H1 (cell line): ENCODE measurements at regions not wholly inside any gene's neighbourhood (a gene's known extent, or its start where the extent isn't known, plus 50 kb on each side); places are given as distances from the start of the nearest gene placed in this dataset.

Experiments used
- CTCF ChIA-PET: fragments of 300-600 bp; sonication (Branson Sonifier 250); formaldehyde crosslinking; loops from one replicate; lab custom pipeline; 2021; ENCODE audit not compliant: partially characterized antibody; lab: Charles Lee
- POLR2A ChIA-PET: fragments of 300-600 bp; sonication (Branson Sonifier 250); formaldehyde crosslinking; loops from one replicate; lab custom pipeline; 2021; ENCODE audit warnings: inconsistent platforms; ENCODE audit not compliant: partially characterized antibody; lab: Charles Lee
- DNase-seq, 2 experiments: peaks; one replicate each; pipeline versions ENCODE4 v3.0.0 to v3.0.0-alpha.2; 2010 to 2022; ENCODE audit warnings: low spot score in 2 of 2, low read depth in 1 of 2, mixed read lengths in 1 of 2
- FAIRE-seq: peaks from 2 replicates; lab custom pipeline; 2011; peaks lifted over from hg19 to GRCh38; lab: Jason Lieb, UNC
- H2AFZ ChIP-seq: 2 replicates; pipeline ENCODE4 v1.8.1; 2012; ENCODE audit warnings: low read length, inconsistent platforms
- H2AK5ac ChIP-seq: 2 replicates; pipeline ENCODE4 v1.6.1; 2013; ENCODE audit warnings: low read depth, low read length
- H2BK120ac ChIP-seq: replicated peaks from 2 replicates; pipeline ENCODE3; 2013; ENCODE audit warnings: low read depth, low read length, inconsistent platforms
- H2BK12ac ChIP-seq: 2 replicates; pipeline ENCODE4 v1.6.1; 2013; ENCODE audit warnings: low read depth, low read length
- H2BK15ac ChIP-seq: 2 replicates; pipeline ENCODE4 v1.6.1; 2013; ENCODE audit warnings: low read length
- H2BK20ac ChIP-seq: 2 replicates; pipeline ENCODE4 v1.6.1; 2013; ENCODE audit warnings: low read length
- H2BK5ac ChIP-seq: 2 replicates; pipeline ENCODE4 v1.6.1; 2013; ENCODE audit warnings: low read depth, low read length
- H3K14ac ChIP-seq: 2 replicates; pipeline ENCODE4 v1.6.1; 2013; ENCODE audit warnings: inconsistent platforms; ENCODE audit not compliant: insufficient read length
- H3K18ac ChIP-seq: 2 replicates; pipeline ENCODE4 v1.6.1; 2013; ENCODE audit warnings: low read length; ENCODE audit errors: extremely low read depth
- H3K23ac ChIP-seq: 2 replicates; pipeline ENCODE4 v1.6.1; 2013; ENCODE audit warnings: inconsistent platforms; ENCODE audit not compliant: insufficient read length
- H3K23me2 ChIP-seq: 2 replicates; pipeline ENCODE4 v1.6.1; 2013; ENCODE audit warnings: low read depth, low read length
- H3K27ac ChIP-seq: 2 replicates; pipeline ENCODE4 v1.6.1; 2011; ENCODE audit warnings: low read depth, low read length, inconsistent platforms
- H3K27me3 ChIP-seq, 4 experiments: replicated peaks in 1 of 4; 1 replicate in 1 of 4; 2 replicates in 3 of 4; pipeline versions ENCODE4 v1.6.1 to v1.8.1; 2011 to 2013; ENCODE audit warnings: low read length in 3 of 4, mild to moderate bottlenecking in 3 of 4, inconsistent platforms in 2 of 4, mixed read lengths in 2 of 4, moderate library complexity in 1 of 4; ENCODE audit not compliant: control insufficient read depth in 3 of 4, insufficient read depth in 3 of 4; ENCODE audit errors: extremely low read depth in 1 of 4
- H3K36me3 ChIP-seq, 4 experiments: 2 replicates each; pipeline versions ENCODE4 v1.6.1 to v1.8.1; 2011 to 2013; ENCODE audit warnings: mild to moderate bottlenecking in 4 of 4, low read length in 3 of 4, moderate library complexity in 2 of 4, control low read depth in 1 of 4, inconsistent platforms in 1 of 4; ENCODE audit not compliant: insufficient read depth in 4 of 4, control insufficient read depth in 2 of 4
- H3K4ac ChIP-seq: replicated peaks from 2 replicates; pipeline ENCODE3; 2013; ENCODE audit warnings: low read length, low read depth, mixed read lengths, inconsistent platforms; ENCODE audit not compliant: insufficient read length
- H3K4me1 ChIP-seq, 4 experiments: replicated peaks in 1 of 4; 1 replicate in 1 of 4; 2 replicates in 3 of 4; pipeline versions ENCODE4 v1.6.1 to v1.8.1; 2011 to 2013; ENCODE audit warnings: low read length in 3 of 4, inconsistent platforms in 2 of 4, mixed read lengths in 1 of 4; ENCODE audit not compliant: insufficient read depth in 4 of 4, control insufficient read depth in 3 of 4
- H3K4me2 ChIP-seq, 2 experiments: 2 replicates each; pipeline versions ENCODE4 v1.6.1 to v1.8.1; 2011 to 2013; ENCODE audit warnings: low read depth in 2 of 2, low read length in 2 of 2, control low read depth in 1 of 2, inconsistent platforms in 1 of 2, mild to moderate bottlenecking in 1 of 2; ENCODE audit not compliant: insufficient read depth in 1 of 2
- H3K4me3 ChIP-seq, 4 experiments: fragments of 200-600, 300-600 bp in 1 of 4; sonication (generic), shearing (Covaris generic), sonication (Bioruptor Twin) in 1 of 4; 2 replicates each; pipeline versions ENCODE4 v1.5.1 to v1.8.1; 2011 to 2016; ENCODE audit warnings: low read length in 4 of 4, low read depth in 3 of 4, control low read depth in 2 of 4, inconsistent platforms in 2 of 4, mild to moderate bottlenecking in 2 of 4, mixed read lengths in 1 of 4, moderate library complexity in 1 of 4; ENCODE audit not compliant: insufficient read depth in 2 of 4; ENCODE audit errors: extremely low read depth in 1 of 4
- H3K56ac ChIP-seq: replicated peaks from 2 replicates; pipeline ENCODE3; 2013; ENCODE audit warnings: low read depth, mild to moderate bottlenecking, mixed read lengths, low read length, inconsistent platforms; ENCODE audit not compliant: insufficient read length
- H3K79me1 ChIP-seq: 2 replicates; pipeline ENCODE4 v1.6.1; 2013; ENCODE audit warnings: low read depth, low read length, control low read depth
- H3K79me2 ChIP-seq, 2 experiments: 2 replicates each; pipeline versions ENCODE4 v1.6.1 to v1.8.1; 2012 to 2013; ENCODE audit warnings: low read length in 2 of 2, mild to moderate bottlenecking in 2 of 2, inconsistent platforms in 1 of 2; ENCODE audit not compliant: insufficient read depth in 2 of 2, control insufficient read depth in 1 of 2
- H3K9ac ChIP-seq, 4 experiments: replicated peaks in 1 of 4; 1 replicate in 1 of 4; 2 replicates in 3 of 4; pipeline versions ENCODE4 v1.6.1 to v1.8.1; 2011 to 2013; ENCODE audit warnings: low read depth in 3 of 4, low read length in 3 of 4, control low read depth in 2 of 4, mild to moderate bottlenecking in 2 of 4, moderate library complexity in 2 of 4, inconsistent platforms in 1 of 4; ENCODE audit errors: extremely low read depth in 1 of 4
- H3K9me3 ChIP-seq, 2 experiments: 2 replicates each; pipeline versions ENCODE4 v1.6.1 to v1.8.1; 2012 to 2013; ENCODE audit warnings: mild to moderate bottlenecking in 2 of 2, moderate library complexity in 2 of 2, control low read depth in 1 of 2, inconsistent platforms in 1 of 2, low read depth in 1 of 2, low read length in 1 of 2, mixed read lengths in 1 of 2; ENCODE audit not compliant: insufficient read depth in 2 of 2
- H4K20me1 ChIP-seq, 2 experiments: replicated peaks in 1 of 2; 2 replicates each; pipeline versions ENCODE3 to v1.8.1; 2011 to 2013; ENCODE audit warnings: inconsistent platforms in 2 of 2, low read length in 2 of 2, mild to moderate bottlenecking in 1 of 2; ENCODE audit not compliant: insufficient read depth in 2 of 2, control insufficient read depth in 1 of 2
- H4K5ac ChIP-seq: 2 replicates; pipeline ENCODE4 v1.6.1; 2013; ENCODE audit warnings: low read length, low read depth, mixed read lengths, inconsistent platforms; ENCODE audit not compliant: insufficient read length
- H4K8ac ChIP-seq: 2 replicates; pipeline ENCODE4 v1.8.0; 2013; ENCODE audit warnings: mild to moderate bottlenecking, moderate library complexity, low read length, inconsistent platforms; ENCODE audit not compliant: insufficient read depth; ENCODE audit errors: extremely low read depth
- H4K91ac ChIP-seq: replicated peaks from 2 replicates; pipeline ENCODE3; 2013; ENCODE audit warnings: low read length, mixed read lengths, inconsistent platforms; ENCODE audit not compliant: insufficient read length
- CTBP2 ChIP-seq: IDR thresholded peaks from 2 replicates; pipeline ENCODE4 v1.7.0; 2011; ENCODE audit warnings: borderline replicate concordance, mild to moderate bottlenecking, moderate library complexity, mixed read lengths, low read length; ENCODE audit not compliant: insufficient read depth, insufficient read length
- JUN ChIP-seq: IDR thresholded peaks from 2 replicates; pipeline ENCODE4 v1.6.1; 2011; ENCODE audit warnings: low read depth, mild to moderate bottlenecking, improper control_type of control experiment, low read length
- JUND ChIP-seq: IDR thresholded peaks from 2 replicates; pipeline ENCODE4 v1.6.1; 2011; ENCODE audit warnings: mild to moderate bottlenecking, improper control_type of control experiment, low read length
- SIRT6 ChIP-seq: IDR thresholded peaks from one replicate; pipeline ENCODE4 v1.7.1; 2012; ENCODE audit warnings: low read length, inconsistent platforms
- SIX5 ChIP-seq: IDR thresholded peaks from 2 replicates; pipeline ENCODE4 v1.6.1; 2011; ENCODE audit warnings: mild to moderate bottlenecking, low read depth, low read length
- TEAD4 ChIP-seq: IDR thresholded peaks from 2 replicates; pipeline ENCODE4 v1.6.1; 2012; ENCODE audit warnings: low read depth, low read length, inconsistent platforms, mixed read lengths

DNA sequence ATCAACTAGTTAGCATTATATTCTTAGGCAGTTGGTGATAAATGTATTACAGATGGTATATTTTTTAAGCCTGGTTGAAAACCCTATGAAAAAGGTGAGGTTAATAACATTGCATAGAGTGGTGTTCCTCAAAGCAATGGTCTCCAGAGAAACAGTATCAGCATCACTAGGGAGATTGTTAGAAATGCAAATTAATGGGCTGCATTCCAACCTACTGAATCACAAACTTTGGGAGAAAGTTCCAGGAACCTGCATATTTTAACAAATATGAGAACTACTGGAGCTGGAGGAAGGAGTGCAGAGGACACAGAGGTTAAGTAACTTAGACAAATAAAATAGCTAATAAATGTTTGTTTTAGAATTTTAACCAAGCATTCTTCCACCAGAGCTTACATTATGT lies 166.9 kb upstream of the PCDH10 start:
- Histone ChIP-seq H3K23ac (no peak overlapping the region), H3K79me2 (no peaks in the 10 kb centered on the region), H3K4me1 (peaks cover 0 to 4% (median 2%) of the 10 kb centered on the region in 4 experiments; a peak in 2 of 7 replicates), H3K18ac (no peak overlapping the region), H2AK5ac (no peak overlapping the region), H3K4ac (no peak overlapping the region), H2AFZ (no peak overlapping the region), H4K91ac (no peak overlapping the region), H3K56ac (no peak overlapping the region), H3K79me1 (no peaks in the 10 kb centered on the region), H4K8ac (no peak overlapping the region), H2BK15ac (no peak overlapping the region), H3K4me2 (peak overlapping the region in 1 of 2 experiments; percentile 0; a peak in 1 of 4 replicates), H3K9ac (no peak overlapping the region), H3K9me3 (no peaks in the 10 kb centered on the region), H3K14ac (no peak overlapping the region), H3K36me3 (no peaks in the 10 kb centered on the region), H3K4me3 (no peak overlapping the region), H3K23me2 (no peaks in the 10 kb centered on the region), H4K5ac (no peak overlapping the region), H2BK12ac (no peak overlapping the region), H2BK120ac (no peak overlapping the region), H3K27me3 (no peaks in the 10 kb centered on the region), H4K20me1 (no peaks in the 10 kb centered on the region), H3K27ac (no peak overlapping the region), H2BK5ac (no peak overlapping the region), H2BK20ac (no peak overlapping the region)
- CTCF ChIA-PET, result interaction anchor here (1.2 kb wide), 1 partner anchor 13 kb away, joined by 3 read pairs; no protein-coding TSS in a partner anchor
- POLR2A ChIA-PET, result no interaction called here
- FAIRE-seq (peak; percentile 13), DNase-seq (peak in 1 of 2 experiments; percentile 17)
- TF ChIP-seq SIRT6 (no peak), CTBP2 (no peak), JUND (peak; percentile 90), TEAD4 (peak; percentile 78), SIX5 (no peak), JUN (peak; percentile 67)
